SK-N-SH (cell line): ENCODE measurements at regions not wholly inside any gene's neighbourhood (a gene's known extent, or its start where the extent isn't known, plus 50 kb on each side); places are given as distances from the start of the nearest gene placed in this dataset.

Experiments used
- CTCF ChIA-PET: fragments of 300-600, 350-600 bp; formaldehyde crosslinking; extraction: SDS; loops from one replicate; lab custom pipeline; 2021; lab: Yijun Ruan, JAX
- POLR2A ChIA-PET: fragments of 350-600 bp; sonication (Branson Sonifier 250); formaldehyde crosslinking; extraction: SDS; loops from one replicate; lab custom pipeline; 2020; ENCODE audit warnings: antibody characterized with exemption, inconsistent platforms; lab: Yijun Ruan, JAX
- DNase-seq: peaks from one replicate; pipeline ENCODE4 v3.0.0; 2012
- H2AFZ ChIP-seq: fragments of 200-600 bp; sonication (generic); 2 replicates; pipeline ENCODE4 v1.8.1; 2016; ENCODE audit warnings: antibody characterized with exemption, mild to moderate bottlenecking, low read depth
- H3F3A ChIP-seq: fragments of 200-600 bp; sonication (generic); replicated peaks from 2 replicates; pipeline ENCODE3; 2016; ENCODE audit warnings: antibody characterized with exemption, mild to moderate bottlenecking; ENCODE audit not compliant: insufficient read depth
- H3K27ac ChIP-seq, 2 experiments: fragments of 200-500 bp in 1 of 2; fragments of 200-600 bp in 1 of 2; sonication (Bioruptor generic) in 1 of 2; sonication (generic), shearing (Covaris generic) in 1 of 2; 2 replicates each; pipeline versions ENCODE4 v1.5.1 to v1.6.1; 2014 to 2016; ENCODE audit warnings: low read depth in 2 of 2, inconsistent platforms in 1 of 2, low read length in 1 of 2, mild to moderate bottlenecking in 1 of 2, mixed read lengths in 1 of 2
- H3K27me3 ChIP-seq: fragments of 200-600 bp; sonication (generic), shearing (Covaris generic); 2 replicates; pipeline ENCODE4 v1.6.1; 2016; ENCODE audit warnings: mixed run types; ENCODE audit not compliant: insufficient read depth
- H3K36me3 ChIP-seq, 2 experiments: fragments of 200-500 bp in 1 of 2; fragments of 200-600 bp in 1 of 2; sonication (Bioruptor generic) in 1 of 2; sonication (generic) in 1 of 2; replicated peaks in 1 of 2; 2 replicates each; pipeline versions ENCODE3 to v1.5.1; 2014 to 2016; ENCODE audit warnings: low read length in 1 of 2, mild to moderate bottlenecking in 1 of 2; ENCODE audit not compliant: insufficient read depth in 2 of 2, control insufficient read depth in 1 of 2
- H3K4me1 ChIP-seq, 2 experiments: fragments of 200-500 bp in 1 of 2; fragments of 200-600 bp in 1 of 2; sonication (Bioruptor generic) in 1 of 2; sonication (generic), shearing (Covaris generic) in 1 of 2; 2 replicates each; pipeline versions ENCODE4 v1.5.1 to v1.6.1; 2014 to 2016; ENCODE audit warnings: low read depth in 1 of 2, low read length in 1 of 2, mixed run types in 1 of 2; ENCODE audit not compliant: insufficient read depth in 2 of 2, control insufficient read depth in 1 of 2
- H3K4me2 ChIP-seq: fragments of 200-600 bp; sonication (generic), shearing (Covaris generic); 2 replicates; pipeline ENCODE4 v1.6.1; 2017; ENCODE audit warnings: mixed run types
- H3K4me3 ChIP-seq, 2 experiments: fragments of 200-500 bp in 1 of 2; fragments of 200-600 bp in 1 of 2; sonication (Bioruptor generic) in 1 of 2; sonication (generic), shearing (Covaris generic) in 1 of 2; 2 replicates each; pipeline versions ENCODE4 v1.5.1 to v1.8.1; 2014 to 2016; ENCODE audit warnings: low read depth in 2 of 2, inconsistent platforms in 1 of 2, low read length in 1 of 2, mild to moderate bottlenecking in 1 of 2, mixed read lengths in 1 of 2, moderate library complexity in 1 of 2
- H3K79me2 ChIP-seq: fragments of 200-600 bp; sonication (generic); 2 replicates; pipeline ENCODE4 v1.8.1; 2017; ENCODE audit warnings: mild to moderate bottlenecking; ENCODE audit not compliant: insufficient read depth
- H3K9ac ChIP-seq: fragments of 200-600 bp; sonication (generic); 2 replicates; pipeline ENCODE4 v1.6.1; 2017; ENCODE audit warnings: mixed run types
- H3K9me2 ChIP-seq: fragments of 200-600 bp; sonication (generic); 2 replicates; pipeline ENCODE4 v1.6.1; 2017; ENCODE audit warnings: mixed run types
- H3K9me3 ChIP-seq: fragments of 200-600 bp; sonication (generic); 2 replicates; pipeline ENCODE4 v1.6.1; 2017; ENCODE audit warnings: mixed run types, mild to moderate bottlenecking, moderate library complexity
- H4K20me1 ChIP-seq: fragments of 200-600 bp; sonication (generic); 2 replicates; pipeline ENCODE4 v1.6.1; 2017; ENCODE audit warnings: mild to moderate bottlenecking, mixed run types; ENCODE audit not compliant: insufficient read depth
- GATA2 ChIP-seq: sonication (generic); formaldehyde crosslinking; IDR thresholded peaks from 2 replicates; pipeline ENCODE4 v1.5.0; 2020; ENCODE audit warnings: mild to moderate bottlenecking, missing genetic modification reagents
- IRF3 ChIP-seq: fragments of 150-350 bp; IDR thresholded peaks from 2 replicates; pipeline ENCODE4 v1.6.1; 2016; ENCODE audit warnings: mild to moderate bottlenecking, low read depth, low read length
- NRF1 ChIP-seq: IDR thresholded peaks from 2 replicates; pipeline ENCODE4 v1.6.1; 2012; ENCODE audit warnings: low read depth, mild to moderate bottlenecking, low read length
- RAD21 ChIP-seq: IDR thresholded peaks from 2 replicates; pipeline ENCODE4 v1.6.1; 2012; ENCODE audit warnings: mild to moderate bottlenecking, low read length
- RFX5 ChIP-seq: IDR thresholded peaks from 2 replicates; pipeline ENCODE4 v1.6.1; 2012; ENCODE audit warnings: mild to moderate bottlenecking, improper control_type of control experiment, low read length
- WGBS: methylation state at CpG from one replicate; pipeline ENCODE4 v1.1.6; 2017; ENCODE audit warnings: low lambda C conversion rate; 5-methylcytosine and 5-hydroxymethylcytosine counted together
- TF ChIP-seq, protein P1 (sequence below): IDR thresholded peaks from 2 replicates; pipeline ENCODE4 v1.4.0; 2012; ENCODE audit warnings: low read depth, borderline replicate concordance
- TF ChIP-seq, protein P2 (sequence below): IDR thresholded peaks from 2 replicates; pipeline ENCODE4; 2012

DNA sequence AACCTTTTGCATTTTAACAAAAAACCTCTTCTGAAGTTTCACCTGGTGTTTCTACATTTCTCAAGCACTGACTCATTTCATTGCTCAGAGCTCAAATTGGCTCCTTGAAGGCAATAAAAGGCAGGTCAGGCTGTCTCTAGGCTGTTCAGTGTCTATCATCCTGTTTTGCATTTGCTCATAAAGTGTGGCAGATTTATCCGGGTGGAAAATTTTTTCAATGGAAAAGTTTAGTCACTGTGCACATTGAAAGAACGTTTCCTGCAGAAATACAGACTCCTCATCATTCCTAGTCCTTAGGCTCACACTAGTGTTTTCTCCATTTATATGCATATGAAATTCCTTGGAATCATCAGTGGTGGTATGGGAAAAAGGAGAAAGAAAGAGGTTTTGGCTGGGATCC is 114.2 kb upstream of the DGKB start:
- Histone ChIP-seq H3K4me1 (peaks cover 7 to 14% of the 10 kb centered on the region in 2 experiments), H3K27me3 (no peaks in the 10 kb centered on the region), H4K20me1 (no peaks in the 10 kb centered on the region), H3K79me2 (no peaks in the 10 kb centered on the region), H3K9me3 (no peaks in the 10 kb centered on the region), H3K36me3 (no peaks in the 10 kb centered on the region), H3K27ac (no peak overlapping the region), H3K9ac (no peak overlapping the region), H3F3A (peaks cover 12% of the 10 kb centered on the region), H3K4me3 (no peak overlapping the region), H3K9me2 (no peaks in the 10 kb centered on the region), H2AFZ (peak overlapping the region; percentile 12; the same call in 1 of the 2 replicates), H3K4me2 (peak overlapping the region; percentile 70; the same call in 1 of the 2 replicates)
- ChIA-PET CTCF (interaction anchor here (0.5 to 3.2 kb wide), 39 partner anchors 9 to 1735 kb away, joined by 3 to 106 read pairs (median 5); partner anchors contain the start of gene DGKB), POLR2A (no interaction called here)
- no peak for DNase-seq
- WGBS, result 12% methylated on average over 2 of the region's 2 CpGs
- TF ChIP-seq, protein P1, sequence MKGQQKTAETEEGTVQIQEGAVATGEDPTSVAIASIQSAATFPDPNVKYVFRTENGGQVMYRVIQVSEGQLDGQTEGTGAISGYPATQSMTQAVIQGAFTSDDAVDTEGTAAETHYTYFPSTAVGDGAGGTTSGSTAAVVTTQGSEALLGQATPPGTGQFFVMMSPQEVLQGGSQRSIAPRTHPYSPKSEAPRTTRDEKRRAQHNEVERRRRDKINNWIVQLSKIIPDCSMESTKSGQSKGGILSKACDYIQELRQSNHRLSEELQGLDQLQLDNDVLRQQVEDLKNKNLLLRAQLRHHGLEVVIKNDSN, result no peak
- TF ChIP-seq, protein P2, sequence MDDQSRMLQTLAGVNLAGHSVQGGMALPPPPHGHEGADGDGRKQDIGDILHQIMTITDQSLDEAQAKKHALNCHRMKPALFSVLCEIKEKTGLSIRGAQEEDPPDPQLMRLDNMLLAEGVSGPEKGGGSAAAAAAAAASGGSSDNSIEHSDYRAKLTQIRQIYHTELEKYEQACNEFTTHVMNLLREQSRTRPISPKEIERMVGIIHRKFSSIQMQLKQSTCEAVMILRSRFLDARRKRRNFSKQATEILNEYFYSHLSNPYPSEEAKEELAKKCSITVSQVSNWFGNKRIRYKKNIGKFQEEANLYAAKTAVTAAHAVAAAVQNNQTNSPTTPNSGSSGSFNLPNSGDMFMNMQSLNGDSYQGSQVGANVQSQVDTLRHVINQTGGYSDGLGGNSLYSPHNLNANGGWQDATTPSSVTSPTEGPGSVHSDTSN, result peak; percentile 45

DNA sequence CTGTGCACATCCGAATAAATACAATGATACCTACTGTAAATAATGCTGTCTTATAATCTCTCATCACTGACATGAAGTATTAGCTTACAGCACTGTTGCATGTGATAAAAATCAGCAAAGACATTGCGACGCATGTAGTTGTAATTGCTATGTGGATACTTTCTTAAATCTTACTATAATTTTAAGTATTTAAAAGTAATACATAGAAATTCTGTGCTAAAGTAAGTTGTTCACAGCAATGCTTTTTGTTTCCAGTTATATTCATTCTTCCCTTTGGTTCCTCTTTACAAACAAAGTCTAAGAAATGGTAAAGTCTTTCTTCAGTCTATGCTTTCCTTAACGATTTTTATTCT is 113.7 kb upstream of the DGKB start:
- Histone ChIP-seq H3K79me2 (no peaks in the 10 kb centered on the region), H3K9me3 (no peaks in the 10 kb centered on the region), H3K36me3 (no peaks in the 10 kb centered on the region), H2AFZ (peak overlapping the region; percentile 85; the same call in 1 of the 2 replicates), H3K27me3 (no peaks in the 10 kb centered on the region), H4K20me1 (no peaks in the 10 kb centered on the region), H3K27ac (peak overlapping the region in 1 of 2 experiments; percentile 20; a peak in 1 of 4 replicates), H3K4me1 (peaks cover 7 to 14% of the 10 kb centered on the region in 2 experiments), H3K9me2 (no peaks in the 10 kb centered on the region), H3K4me3 (peak overlapping the region in 1 of 2 experiments; percentile 45; a peak in 1 of 4 replicates), H3K9ac (no peak overlapping the region), H3F3A (peaks cover 12% of the 10 kb centered on the region), H3K4me2 (peak overlapping the region; percentile 70; the same call in 1 of the 2 replicates)
- ChIA-PET POLR2A (interaction anchor here (0.9 to 1.0 kb wide), 4 partner anchors 9 to 298 kb away, joined by 3 read pairs; no protein-coding TSS in a partner anchor), CTCF (interaction anchor here (0.5 to 3.2 kb wide), 56 partner anchors 9 to 1735 kb away, joined by 3 to 106 read pairs (median 4); partner anchors contain the start of gene DGKB)
- no peak for TF ChIP-seq RFX5
- no peak for TF ChIP-seq GATA2
- TF ChIP-seq IRF3, result no peak
- TF ChIP-seq RAD21, result no peak
- TF ChIP-seq NRF1, result no peak
- 17% methylated on average over 4 of the region's 4 CpGs for WGBS
- no peak for DNase-seq
